Activated T-cell treated with anti-CD3 and anti-CD28 coated beads, Interleukin-2, amount 50 U/mL, for 72 hours (primary cell): ENCODE measurements at regions not wholly inside any gene's neighbourhood (a gene's known extent, or its start where the extent isn't known, plus 50 kb on each side); places are given as distances from the start of the nearest gene placed in this dataset.
"Not testable (repeated sequence)": the region's sequence is repeated elsewhere in the genome, so short reads cannot be mapped to it uniquely, and the experiment has no call there.

ENCODE experiments used
- ATAC-seq, 2 donors: fragments of 150-1000 bp; cut with Tn5 transposase; replicated peaks in 1 of 2; 2 replicates each; pipeline ENCODE4 v1.10.0; 2021; ENCODE audit warnings: moderate library complexity in 2 of 2, mild to moderate bottlenecking in 1 of 2
- DNase-seq, 2 donors: peaks; one replicate each; pipeline ENCODE4 v3.0.0; 2021 to 2022; ENCODE audit warnings: mixed read lengths in 1 of 2
- H3K27ac Mint-ChIP-seq: one replicate; pipeline ENCODE4 v1.8.0; 2022; ENCODE audit warnings: mild to moderate bottlenecking, moderate library complexity, mixed read lengths
- H3K27me3 Mint-ChIP-seq: one replicate; pipeline ENCODE4 v1.8.0; 2022; ENCODE audit warnings: low read depth, mixed read lengths
- H3K36me3 Mint-ChIP-seq, 2 donors: one replicate each; pipeline ENCODE4 v1.8.0; 2022; ENCODE audit warnings: mixed read lengths in 2 of 2, mild to moderate bottlenecking in 1 of 2; ENCODE audit not compliant: insufficient read depth in 2 of 2
- H3K4me1 Mint-ChIP-seq: one replicate; pipeline ENCODE4 v1.8.0; 2022; ENCODE audit warnings: low read depth, mixed read lengths
- H3K4me3 Mint-ChIP-seq, 2 donors: one replicate each; pipeline ENCODE4 v1.8.0; 2022; ENCODE audit warnings: mild to moderate bottlenecking in 2 of 2, mixed read lengths in 2 of 2, moderate library complexity in 2 of 2
- H3K9me3 Mint-ChIP-seq, 2 donors: one replicate each; pipeline ENCODE4 v1.8.0; 2022; ENCODE audit warnings: mixed read lengths in 2 of 2

- DNase-seq, result no peak
- no peaks in the 10 kb centered on the region for H3K4me1 Mint-ChIP-seq
- no peaks in the 10 kb centered on the region for H3K27me3 Mint-ChIP-seq
- ATAC-seq, result no peak
- H3K9me3 Mint-ChIP-seq, result peaks cover 0 to 2% of the 10 kb centered on the region in 2 donors
- no peaks in the 10 kb centered on the region for H3K36me3 Mint-ChIP-seq
- H3K4me3 Mint-ChIP-seq, result no peak overlapping the region
- H3K27ac Mint-ChIP-seq, result no peak overlapping the region
Measured at GRCh38 chr6:119942078-119942752, 592.7 kb upstream of the MAN1A1 start.

DNA sequence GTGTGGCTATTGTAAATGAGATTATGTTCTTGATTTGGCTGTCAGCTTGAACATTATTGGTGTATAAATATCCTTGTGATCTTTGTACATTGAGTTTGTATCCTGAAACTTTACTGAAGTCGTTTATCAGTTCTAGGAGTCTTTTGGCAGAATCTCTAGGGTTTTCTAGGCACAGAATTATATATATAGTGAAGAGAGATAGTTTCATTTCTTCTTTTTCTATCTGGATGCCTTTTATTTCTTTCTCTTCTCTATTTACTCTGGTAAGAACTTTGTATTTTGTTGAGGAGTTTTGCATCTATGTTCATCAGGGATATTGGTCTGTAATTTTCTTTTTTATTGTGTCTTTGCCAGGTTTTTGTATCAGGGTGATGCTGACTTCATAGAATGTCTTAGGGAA is 589.2 kb upstream of the MAN1A1 start:
- Mint-ChIP-seq H3K9me3 (peaks cover 0 to 2% of the 10 kb centered on the region in 2 donors), H3K27me3 (no peaks in the 10 kb centered on the region)
- no peak for ATAC-seq

DNA sequence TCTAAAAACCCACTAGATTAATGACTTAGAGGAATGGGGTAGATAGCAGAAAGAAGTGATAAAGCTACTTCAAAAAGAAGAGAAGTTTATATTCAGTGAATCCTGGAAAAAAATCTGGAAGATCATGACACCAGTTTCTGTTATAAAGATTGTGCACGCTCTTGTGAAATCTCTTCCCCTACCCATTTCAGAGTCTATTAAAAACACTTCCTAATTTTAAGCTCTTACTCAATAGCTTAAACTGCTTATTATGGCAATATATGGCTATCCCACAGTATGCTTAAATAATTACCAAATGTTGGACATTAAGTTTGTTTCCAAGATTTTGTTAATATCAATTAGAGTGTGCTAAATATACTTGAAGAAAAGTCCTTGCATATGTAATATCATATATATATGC is 585.3 kb upstream of the MAN1A1 start:
- H3K9me3 Mint-ChIP-seq, result peaks cover 2% of the 10 kb centered on the region in 2 donors
- H3K4me3 Mint-ChIP-seq, result no peak overlapping the region
- DNase-seq (no peak), ATAC-seq (no peak)
- no peaks in the 10 kb centered on the region for H3K27me3 Mint-ChIP-seq
- no peaks in the 10 kb centered on the region for H3K36me3 Mint-ChIP-seq
- H3K27ac Mint-ChIP-seq, result no peak overlapping the region
- H3K4me1 Mint-ChIP-seq, result no peaks in the 10 kb centered on the region

More for the DNA sequence above, 589.2 kb upstream of the MAN1A1 start:
- H3K36me3 Mint-ChIP-seq, result no peaks in the 10 kb centered on the region
- DNase-seq, result no peak
- H3K4me1 Mint-ChIP-seq, result no peaks in the 10 kb centered on the region
- H3K4me3 Mint-ChIP-seq, result no peak overlapping the region
- H3K27ac Mint-ChIP-seq, result no peak overlapping the region

GRCh38 chr6:119929121-119929520 is 579.6 kb upstream of the MAN1A1 start:
- ATAC-seq, result no peak
- Mint-ChIP-seq H3K27me3 (peaks cover 6% of the 10 kb centered on the region), H3K36me3 (peaks cover 6 to 7% of the 10 kb centered on the region in 2 donors), H3K4me3 (no peak overlapping the region), H3K27ac (no peak overlapping the region), H3K9me3 (peaks cover 7 to 11% of the 10 kb centered on the region in 2 donors), H3K4me1 (no peaks in the 10 kb centered on the region)
- no peak for DNase-seq

- H3K9me3 Mint-ChIP-seq, result peaks cover 16 to 20% of the 10 kb centered on the region in 2 donors
- H3K4me3 Mint-ChIP-seq, H3K27me3 Mint-ChIP-seq: not testable (repeated sequence)
Measured at GRCh38 chr6:119924888-119925287, 575.3 kb upstream of the MAN1A1 start.

DNA sequence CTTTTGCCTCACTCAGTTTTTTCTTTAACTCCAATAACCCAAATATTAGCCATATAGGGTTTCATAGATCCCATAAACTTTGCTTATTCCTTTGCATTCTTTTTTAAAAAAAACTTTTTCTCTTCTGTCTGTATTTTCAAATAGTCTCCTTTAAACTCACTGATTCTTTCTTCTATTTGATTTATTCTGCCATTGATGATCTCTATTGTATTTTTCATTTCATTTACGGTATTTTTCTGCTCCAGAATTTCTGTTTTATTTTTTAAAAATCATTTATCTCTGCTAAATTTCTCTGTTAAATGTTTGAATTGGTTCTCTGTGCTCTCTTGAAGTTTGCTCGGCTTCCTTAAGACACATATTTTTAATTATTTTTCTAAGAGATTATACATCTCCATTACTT is 573.3 kb upstream of the MAN1A1 start:
- Mint-ChIP-seq H3K27ac (no peak overlapping the region), H3K36me3 (peaks cover 12 to 18% of the 10 kb centered on the region in 2 donors), H3K4me3 (no peak overlapping the region), H3K4me1 (no peaks in the 10 kb centered on the region), H3K9me3 (peaks cover 16 to 20% of the 10 kb centered on the region in 2 donors), H3K27me3 (peaks cover 6% of the 10 kb centered on the region)
- DNase-seq (no peak), ATAC-seq (no peak)

More at GRCh38 chr6:119924888-119925287, 575.3 kb upstream of the MAN1A1 start:
- H3K4me1 Mint-ChIP-seq, DNase-seq, H3K27ac Mint-ChIP-seq, ATAC-seq: not testable (repeated sequence)
- peaks cover 12 to 18% of the 10 kb centered on the region in 2 donors for H3K36me3 Mint-ChIP-seq

- no peaks in the 10 kb centered on the region for H3K4me1 Mint-ChIP-seq
- no peak for DNase-seq
Measured at GRCh38 chr6:119921491-119922010, 572.0 kb upstream of the MAN1A1 start.

GRCh38 chr6:119917186-119917585 is 567.6 kb upstream of the MAN1A1 start:
- no peaks in the 10 kb centered on the region for H3K4me1 Mint-ChIP-seq
- H3K9me3 Mint-ChIP-seq, result peaks cover 0 to 4% of the 10 kb centered on the region in 2 donors
- no peak overlapping the region for H3K4me3 Mint-ChIP-seq
- DNase-seq, result no peak
- ATAC-seq, result no peak
- peaks cover 0 to 3% of the 10 kb centered on the region in 2 donors for H3K36me3 Mint-ChIP-seq
- no peaks in the 10 kb centered on the region for H3K27me3 Mint-ChIP-seq
- no peak overlapping the region for H3K27ac Mint-ChIP-seq

More at GRCh38 chr6:119921491-119922010, 572.0 kb upstream of the MAN1A1 start:
- Mint-ChIP-seq H3K4me3 (no peak overlapping the region), H3K9me3 (peaks cover 16 to 17% of the 10 kb centered on the region in 2 donors), H3K27me3 (no peaks in the 10 kb centered on the region), H3K27ac (no peak overlapping the region), H3K36me3 (peaks cover 12 to 18% of the 10 kb centered on the region in 2 donors)
- ATAC-seq, result no peak

- Mint-ChIP-seq H3K27ac (no peak overlapping the region), H3K27me3 (no peaks in the 10 kb centered on the region), H3K36me3 (no peaks in the 10 kb centered on the region), H3K4me3 (no peak overlapping the region), H3K9me3 (no peaks in the 10 kb centered on the region), H3K4me1 (no peaks in the 10 kb centered on the region)
- ATAC-seq (no peak), DNase-seq (no peak)
Measured at GRCh38 chr6:119915971-119916370, 566.4 kb upstream of the MAN1A1 start.

- DNase-seq, result no peak
- Mint-ChIP-seq H3K9me3 (no peaks in the 10 kb centered on the region), H3K36me3 (no peaks in the 10 kb centered on the region), H3K27me3 (no peaks in the 10 kb centered on the region), H3K4me3 (no peak overlapping the region), H3K27ac (no peak overlapping the region), H3K4me1 (no peaks in the 10 kb centered on the region)
- ATAC-seq, result no peak
Measured at GRCh38 chr6:119908157-119908556, 558.6 kb upstream of the MAN1A1 start.

DNA sequence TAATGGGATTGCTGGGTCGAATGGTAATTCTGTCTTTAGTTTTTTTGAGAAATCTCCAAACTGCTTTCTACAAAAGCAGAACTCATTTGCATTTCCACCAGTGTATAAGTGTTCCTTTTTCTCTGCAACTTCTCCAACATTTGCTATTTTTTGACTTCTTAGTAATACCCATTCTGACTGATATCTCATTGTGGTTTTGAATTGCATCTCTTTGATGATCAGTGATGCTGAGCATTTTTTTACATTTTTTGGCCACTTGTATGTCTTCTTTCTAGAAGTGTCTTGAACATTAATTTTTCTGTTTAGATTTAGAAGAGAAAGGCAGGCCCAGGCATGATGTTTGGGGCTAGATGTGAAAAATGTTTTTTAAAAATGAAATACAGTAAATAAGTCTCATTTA is 553.1 kb upstream of the MAN1A1 start:
- Mint-ChIP-seq H3K36me3 (no peaks in the 10 kb centered on the region), H3K4me1 (no peaks in the 10 kb centered on the region), H3K4me3 (no peak overlapping the region), H3K9me3 (no peaks in the 10 kb centered on the region), H3K27ac (no peak overlapping the region), H3K27me3 (no peaks in the 10 kb centered on the region)
- DNase-seq (no peak), ATAC-seq (no peak)

DNA sequence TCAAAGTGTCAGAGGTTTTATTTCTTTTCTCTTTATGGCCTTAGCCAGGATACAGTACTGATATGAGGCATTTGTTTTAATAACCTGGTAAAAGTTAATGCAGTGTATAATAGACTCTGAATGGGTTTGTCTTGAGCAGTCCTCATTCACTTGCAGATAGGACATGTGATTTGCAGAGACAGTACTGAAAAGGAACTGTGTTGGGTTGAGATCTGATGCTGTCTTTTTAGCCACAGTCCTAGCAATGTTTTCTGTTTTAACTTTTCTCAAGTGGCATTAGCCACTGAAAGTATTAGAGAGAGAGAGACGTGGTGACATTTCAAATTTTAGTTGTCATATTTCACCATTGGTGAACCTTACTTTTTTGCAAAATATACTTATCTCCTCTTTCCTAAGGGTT is 547.2 kb upstream of the MAN1A1 start:
- no peaks in the 10 kb centered on the region for H3K4me1 Mint-ChIP-seq
- H3K27me3 Mint-ChIP-seq, result no peaks in the 10 kb centered on the region
- no peaks in the 10 kb centered on the region for H3K36me3 Mint-ChIP-seq
- no peak overlapping the region for H3K27ac Mint-ChIP-seq
- H3K9me3 Mint-ChIP-seq, result no peaks in the 10 kb centered on the region
- no peak overlapping the region for H3K4me3 Mint-ChIP-seq
- DNase-seq, result no peak
- no peak for ATAC-seq

GRCh38 chr6:119895626-119896025 is 546.1 kb upstream of the MAN1A1 start:
- H3K4me1 Mint-ChIP-seq, result no peaks in the 10 kb centered on the region
- H3K36me3 Mint-ChIP-seq, result no peaks in the 10 kb centered on the region
- DNase-seq, result no peak
- no peak overlapping the region for H3K4me3 Mint-ChIP-seq
- no peaks in the 10 kb centered on the region for H3K9me3 Mint-ChIP-seq
- H3K27ac Mint-ChIP-seq, result no peak overlapping the region
- no peak for ATAC-seq
- no peaks in the 10 kb centered on the region for H3K27me3 Mint-ChIP-seq

- Mint-ChIP-seq H3K9me3 (no peaks in the 10 kb centered on the region), H3K36me3 (no peaks in the 10 kb centered on the region), H3K4me1 (no peaks in the 10 kb centered on the region), H3K27ac (no peak overlapping the region), H3K27me3 (no peaks in the 10 kb centered on the region), H3K4me3 (no peak overlapping the region)
- no peak for ATAC-seq
- DNase-seq, result no peak
Measured at GRCh38 chr6:119894811-119895210, 545.2 kb upstream of the MAN1A1 start.
